Esophagus (tissue), 2 donors: ENCODE measurements at regions not wholly inside any gene's neighbourhood (a gene's known extent, or its start where the extent isn't known, plus 50 kb on each side); places are given as distances from the start of the nearest gene placed in this dataset.

Source experiments
- H3K27ac ChIP-seq, 2 donors: one replicate each; pipeline ENCODE4 v1.5.1; 2013; ENCODE audit warnings: low read depth in 2 of 2, mild to moderate bottlenecking in 2 of 2, inconsistent platforms in 1 of 2, low read length in 1 of 2, moderate library complexity in 1 of 2
- H3K27me3 ChIP-seq, 2 donors: one replicate each; pipeline ENCODE4 v1.6.1; 2013; ENCODE audit warnings: low read length in 2 of 2, control low read depth in 1 of 2, mild to moderate bottlenecking in 1 of 2; ENCODE audit not compliant: insufficient read depth in 2 of 2, control insufficient read depth in 1 of 2
- H3K36me3 ChIP-seq, 2 donors: one replicate each; pipeline ENCODE4 v1.6.1; 2013; ENCODE audit warnings: low read length in 1 of 2; ENCODE audit not compliant: control insufficient read depth in 2 of 2, insufficient read depth in 2 of 2
- H3K4me1 ChIP-seq, 2 donors: one replicate each; pipeline ENCODE4 v1.6.1; 2013; ENCODE audit warnings: low read length in 1 of 2; ENCODE audit not compliant: control insufficient read depth in 2 of 2, insufficient read depth in 2 of 2
- H3K4me3 ChIP-seq, 2 donors: one replicate each; pipeline ENCODE4 v1.5.1; 2013; ENCODE audit warnings: low read length in 2 of 2, mild to moderate bottlenecking in 2 of 2, low read depth in 1 of 2, moderate library complexity in 1 of 2
- H3K9me3 ChIP-seq, 2 donors: one replicate each; pipeline ENCODE4 v1.6.1; 2013; ENCODE audit warnings: mild to moderate bottlenecking in 2 of 2, low read depth in 1 of 2, low read length in 1 of 2, moderate library complexity in 1 of 2; ENCODE audit not compliant: control insufficient read depth in 2 of 2, insufficient read depth in 1 of 2
- WGBS, 2 donors: extraction: QIAGEN DNeasy Blood & Tissue Kit; methylation state at CpG; one replicate each; pipeline ENCODE4 v1.1.7; 2013; 5-methylcytosine and 5-hydroxymethylcytosine counted together
- donor health status: healthy with polysubstance abuse.
- donor health status: Bipolar disorder and iron deficiency.

DNA sequence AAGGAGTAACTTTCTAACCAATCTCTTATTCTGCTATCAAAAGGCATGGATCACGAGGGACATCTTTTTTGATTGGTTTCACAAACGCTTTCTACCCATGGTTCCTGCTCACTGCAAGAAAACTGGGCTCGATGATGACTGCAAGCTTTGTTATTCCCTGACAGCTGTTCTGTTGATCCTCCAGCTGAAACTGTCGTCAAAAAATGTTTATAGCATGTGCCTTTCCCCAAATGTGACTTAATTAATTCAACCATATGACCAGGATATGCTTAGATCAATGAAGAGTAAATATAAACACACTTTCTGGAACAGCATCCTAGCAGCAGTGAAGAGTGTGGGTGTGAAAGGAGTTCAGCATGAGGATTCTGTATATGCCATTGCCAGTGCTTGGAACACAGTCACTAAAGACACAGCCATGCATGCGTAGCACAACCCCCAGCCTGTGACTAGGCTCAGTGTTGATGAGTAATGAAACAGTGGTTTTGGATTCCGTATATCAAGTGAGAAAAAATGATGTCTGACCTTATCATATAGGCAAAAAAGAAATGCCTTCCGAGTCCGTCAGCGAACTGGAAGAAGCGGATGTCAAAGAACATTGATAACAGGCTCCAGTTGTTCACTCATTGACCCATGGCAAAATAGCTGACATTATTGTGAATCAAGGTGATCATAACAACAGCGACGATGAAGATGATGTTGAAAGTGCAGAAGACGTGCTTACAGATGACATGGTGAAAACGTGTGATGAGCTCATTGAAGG is 347.4 kb downstream of the FGF9 start:
- Histone ChIP-seq H3K9me3 (no peaks in the 10 kb centered on the region), H3K4me3 (no peak overlapping the region), H3K36me3 (no peaks in the 10 kb centered on the region), H3K27ac (no peak overlapping the region), H3K27me3 (no peaks in the 10 kb centered on the region), H3K4me1 (no peaks in the 10 kb centered on the region)
- WGBS, 2 donors, result 85 to 86% methylated on average over 14 of the region's 14 CpGs

- Histone ChIP-seq H3K36me3 (no peaks in the 10 kb centered on the region), H3K27me3 (no peaks in the 10 kb centered on the region), H3K4me3 (no peak overlapping the region), H3K27ac (no peak overlapping the region), H3K9me3 (no peaks in the 10 kb centered on the region), H3K4me1 (no peaks in the 10 kb centered on the region)
- 87 to 91% methylated on average over 4 of the region's 4 CpGs for WGBS, 2 donors
Observed at GRCh38 chr13:22018836-22019210, 347.9 kb downstream of the FGF9 start.

- no peak overlapping the region for H3K27ac ChIP-seq
- 85 to 89% methylated on average over 8 of the region's 8 CpGs for WGBS, 2 donors
Observed at GRCh38 chr13:22024381-22024994, 353.6 kb downstream of the FGF9 start.

DNA sequence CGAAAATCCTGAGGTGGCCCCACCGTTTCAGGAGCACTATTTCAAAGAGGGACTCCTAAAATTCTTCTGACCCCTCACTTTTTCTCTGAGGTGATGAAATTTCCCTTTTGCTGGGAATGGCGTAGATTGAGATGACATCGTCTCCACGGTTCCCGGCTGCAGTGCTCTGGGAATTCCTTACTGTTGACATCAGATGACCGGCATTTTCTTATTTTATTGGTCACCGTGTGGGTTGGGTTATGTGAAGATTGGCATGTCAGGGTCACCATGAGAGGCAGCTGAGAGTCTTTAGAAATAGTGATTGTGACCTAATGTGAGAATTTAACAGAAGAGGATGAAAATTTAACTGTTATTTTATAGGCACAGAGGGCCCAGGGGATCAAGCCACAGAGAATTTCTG is 356.7 kb downstream of the FGF9 start:
- Histone ChIP-seq H3K36me3 (no peaks in the 10 kb centered on the region), H3K27me3 (no peaks in the 10 kb centered on the region), H3K4me3 (no peak overlapping the region), H3K27ac (no peak overlapping the region), H3K4me1 (no peaks in the 10 kb centered on the region), H3K9me3 (no peaks in the 10 kb centered on the region)
- WGBS, 2 donors, result 88 to 92% methylated on average over 8 of the region's 8 CpGs

More at GRCh38 chr13:22024381-22024994, 353.6 kb downstream of the FGF9 start:
- H3K36me3 ChIP-seq, result no peaks in the 10 kb centered on the region
- H3K4me3 ChIP-seq, result no peak overlapping the region
- H3K4me1 ChIP-seq, result no peaks in the 10 kb centered on the region
- H3K9me3 ChIP-seq, result no peaks in the 10 kb centered on the region
- no peaks in the 10 kb centered on the region for H3K27me3 ChIP-seq

GRCh38 chr13:22028831-22029230 is 358.0 kb downstream of the FGF9 start:
- Histone ChIP-seq H3K9me3 (no peaks in the 10 kb centered on the region), H3K27me3 (no peaks in the 10 kb centered on the region), H3K27ac (no peak overlapping the region), H3K4me3 (no peak overlapping the region), H3K4me1 (no peaks in the 10 kb centered on the region), H3K36me3 (no peaks in the 10 kb centered on the region)
- WGBS, 2 donors, result 89 to 94% methylated on average over 7 of the region's 7 CpGs

GRCh38 chr13:22030321-22030720 is 359.4 kb downstream of the FGF9 start:
- Histone ChIP-seq H3K9me3 (no peaks in the 10 kb centered on the region), H3K4me3 (no peak overlapping the region), H3K27me3 (no peaks in the 10 kb centered on the region), H3K36me3 (no peaks in the 10 kb centered on the region), H3K4me1 (no peaks in the 10 kb centered on the region), H3K27ac (no peak overlapping the region)
- WGBS, 2 donors, result 89 to 94% methylated on average over 6 of the region's 6 CpGs

DNA sequence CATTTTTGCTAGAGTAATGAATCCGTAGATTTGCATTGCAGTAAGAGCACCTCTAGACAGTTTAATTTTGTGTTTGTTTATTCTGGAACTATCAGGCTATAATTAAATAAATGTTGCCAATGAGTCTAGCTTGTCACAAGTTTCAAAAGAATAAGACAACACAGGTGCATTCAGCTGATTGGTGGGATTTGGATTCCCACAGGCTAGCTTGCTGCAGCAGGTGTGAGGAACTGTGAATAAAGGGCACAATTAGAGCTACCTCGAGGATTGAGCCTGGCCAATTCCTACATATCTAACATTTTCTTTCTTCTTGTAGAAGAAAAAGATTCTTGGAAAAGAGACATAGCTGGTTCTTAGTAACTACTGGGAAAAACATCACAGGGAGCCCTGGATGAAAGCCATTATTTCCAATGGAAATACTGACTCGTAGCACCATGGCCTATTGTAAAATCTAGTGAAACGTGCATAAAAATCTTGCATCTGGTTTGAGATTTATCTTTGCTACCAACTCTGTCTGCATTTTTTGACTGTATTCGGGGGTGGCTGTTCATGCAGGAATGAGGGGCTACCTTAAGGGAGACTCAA is 360.9 kb downstream of the FGF9 start:
- no peak overlapping the region for H3K4me3 ChIP-seq
- no peaks in the 10 kb centered on the region for H3K27me3 ChIP-seq
- 45 to 53% methylated on average over 5 of the region's 5 CpGs for WGBS, 2 donors
- no peaks in the 10 kb centered on the region for H3K36me3 ChIP-seq
- no peaks in the 10 kb centered on the region for H3K9me3 ChIP-seq
- H3K4me1 ChIP-seq, result no peaks in the 10 kb centered on the region
- H3K27ac ChIP-seq, result no peak overlapping the region

DNA sequence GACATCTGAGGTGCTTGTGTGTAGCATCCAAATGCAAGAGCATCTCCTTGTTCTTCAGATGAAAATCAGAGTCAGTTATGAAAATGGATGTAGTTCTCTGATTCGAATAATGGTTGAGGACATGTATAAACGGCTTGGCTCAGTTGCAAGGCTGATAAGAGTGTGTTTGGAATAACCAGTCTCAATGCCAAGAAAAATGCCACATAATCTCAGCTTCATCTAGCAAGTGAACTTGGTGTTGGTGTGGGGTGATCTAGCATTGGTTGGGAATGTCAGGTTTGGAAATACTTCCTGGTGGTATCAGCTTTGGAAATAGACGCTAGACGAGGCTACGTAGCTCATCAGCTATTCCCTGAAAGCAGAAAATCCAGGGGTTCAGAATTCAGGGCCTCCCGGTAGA is 362.0 kb downstream of the FGF9 start:
- Histone ChIP-seq H3K36me3 (no peaks in the 10 kb centered on the region), H3K27ac (no peak overlapping the region), H3K4me1 (no peaks in the 10 kb centered on the region), H3K4me3 (no peak overlapping the region), H3K9me3 (no peaks in the 10 kb centered on the region), H3K27me3 (no peaks in the 10 kb centered on the region)
- WGBS, 2 donors, result 85 to 87% methylated on average over 6 of the region's 6 CpGs

- H3K4me1 ChIP-seq, result no peaks in the 10 kb centered on the region
- no peak overlapping the region for H3K27ac ChIP-seq
- H3K4me3 ChIP-seq, result no peak overlapping the region
- peaks cover 4 to 5% of the 10 kb centered on the region in 2 donors for H3K9me3 ChIP-seq
- H3K36me3 ChIP-seq, result no peaks in the 10 kb centered on the region
- H3K27me3 ChIP-seq, result no peaks in the 10 kb centered on the region
Observed at GRCh38 chr13:22039961-22040360, 369.1 kb downstream of the FGF9 start.
